Liver (tissue), 8 donors: ENCODE measurements at regions not wholly inside any gene's neighbourhood (a gene's known extent, or its start where the extent isn't known, plus 50 kb on each side); places are given as distances from the start of the nearest gene placed in this dataset.

ENCODE experiments used
- DNase-seq: peaks from one replicate; pipeline ENCODE4 v3.0.0-alpha.2; 2017; ENCODE audit warnings: low spot score
- H3K27ac ChIP-seq, 2 donors: one replicate each; pipeline ENCODE4 v1.7.0; 2013; ENCODE audit warnings: inconsistent platforms in 2 of 2, low read length in 2 of 2, control low read depth in 1 of 2, low read depth in 1 of 2, mild to moderate bottlenecking in 1 of 2
- H3K27me3 ChIP-seq, 4 donors: one replicate each; pipeline versions ENCODE4 v1.6.1 to v1.7.0; 2013; ENCODE audit warnings: low read length in 3 of 4, inconsistent platforms in 1 of 4, mild to moderate bottlenecking in 1 of 4, moderate library complexity in 1 of 4; ENCODE audit not compliant: control insufficient read depth in 4 of 4, insufficient read depth in 4 of 4
- H3K36me3 ChIP-seq, 4 donors: one replicate each; pipeline versions ENCODE4 v1.6.1 to v1.7.0; 2013; ENCODE audit warnings: low read length in 3 of 4, mild to moderate bottlenecking in 3 of 4, low read depth in 1 of 4, moderate library complexity in 1 of 4; ENCODE audit not compliant: control insufficient read depth in 4 of 4, insufficient read depth in 3 of 4
- H3K4me1 ChIP-seq, 4 donors: one replicate each; pipeline versions ENCODE4 v1.6.1 to v1.7.0; 2013; ENCODE audit warnings: low read length in 3 of 4, mild to moderate bottlenecking in 3 of 4, moderate library complexity in 1 of 4; ENCODE audit not compliant: control insufficient read depth in 4 of 4, insufficient read depth in 4 of 4
- H3K4me3 ChIP-seq, 3 donors: one replicate each; pipeline versions ENCODE4 v1.6.1 to v1.7.0; 2013; ENCODE audit warnings: low read length in 3 of 3, control low read depth in 1 of 3, low read depth in 1 of 3, mild to moderate bottlenecking in 1 of 3
- H3K9ac ChIP-seq, 2 donors: one replicate each; pipeline ENCODE4 v1.7.0; 2013; ENCODE audit warnings: low read length in 2 of 2, mild to moderate bottlenecking in 2 of 2, moderate library complexity in 2 of 2, control low read depth in 1 of 2, low read depth in 1 of 2
- H3K9me3 ChIP-seq, 4 donors: one replicate each; pipeline versions ENCODE4 v1.6.1 to v1.7.0; 2013; ENCODE audit warnings: low read length in 3 of 4; ENCODE audit not compliant: control insufficient read depth in 4 of 4
- FOXA1 ChIP-seq: IDR thresholded peaks from 2 replicates; pipeline ENCODE4 v1.6.1; 2016; ENCODE audit warnings: antibody characterized with exemption
- FOXA2 ChIP-seq: IDR thresholded peaks from 2 replicates; pipeline ENCODE4 v1.6.1; 2016; ENCODE audit warnings: antibody characterized with exemption
- NR2F2 ChIP-seq: IDR thresholded peaks from 2 replicates; pipeline ENCODE4 v1.6.1; 2016; ENCODE audit warnings: antibody characterized with exemption
- RAD21 ChIP-seq, 2 donors: IDR thresholded peaks; 2 replicates each; pipeline ENCODE4 v1.6.1; 2016; ENCODE audit warnings: antibody characterized with exemption in 2 of 2, mild to moderate bottlenecking in 2 of 2
- SP1 ChIP-seq: IDR thresholded peaks from 2 replicates; pipeline ENCODE4 v1.6.1; 2018; ENCODE audit warnings: antibody characterized with exemption, mild to moderate bottlenecking
- YY1 ChIP-seq: IDR thresholded peaks from 2 replicates; pipeline ENCODE4 v1.6.1; 2016; ENCODE audit warnings: antibody characterized with exemption, mild to moderate bottlenecking
- WGBS: extraction: QIAGEN DNeasy Blood & Tissue Kit; methylation state at CpG from one replicate; pipeline ENCODE4 v1.1.7; 2013; 5-methylcytosine and 5-hydroxymethylcytosine counted together
- TF ChIP-seq, protein P1 (sequence below): IDR thresholded peaks from 2 replicates; pipeline ENCODE4 v1.6.1; 2016; ENCODE audit warnings: antibody characterized with exemption
- TF ChIP-seq, protein P2 (sequence below): IDR thresholded peaks from 2 replicates; pipeline ENCODE4 v1.6.1; 2016; ENCODE audit warnings: antibody characterized with exemption
- TF ChIP-seq, protein P3 (sequence below): fragments of 150-350 bp; IDR thresholded peaks from 2 replicates; pipeline ENCODE4 v1.5.1; 2017; ENCODE audit warnings: improper control_type of control experiment, low read depth, low read length; ENCODE audit not compliant: missing input control
- donor health status: healthy.
- donor health status: healthy.
- donor health status: healthy.
- donor health status: healthy.
- donor health status: healthy.

DNA sequence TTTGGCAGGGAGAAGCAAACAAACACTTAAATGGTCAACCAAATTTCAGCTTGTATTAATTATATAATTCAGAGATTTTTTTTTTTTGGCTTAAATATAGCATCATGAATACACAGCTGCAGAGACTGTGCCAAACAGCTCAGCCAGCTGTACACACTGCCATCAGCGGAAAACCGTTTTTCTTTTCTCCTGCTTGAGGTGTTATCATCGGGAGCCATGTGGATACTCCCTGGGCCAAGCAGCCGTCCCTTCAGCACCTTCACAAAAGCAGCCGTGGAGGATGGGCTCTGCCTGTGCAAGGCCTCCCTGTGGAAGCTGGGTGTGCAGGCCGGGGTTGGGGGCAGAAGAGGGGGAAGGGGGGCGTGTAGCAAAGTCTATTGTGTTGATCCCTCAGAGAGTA, 85.0 kb downstream of the NUF2 start:
- H3K9me3 ChIP-seq, result no peaks in the 10 kb centered on the region
- WGBS, result 70% methylated on average over 7 of the region's 7 CpGs
- DNase-seq, result no peak
- no peak overlapping the region for H3K4me3 ChIP-seq
- peaks cover 0 to 3% (median 0%) of the 10 kb centered on the region in 4 donors for H3K27me3 ChIP-seq
- H3K9ac ChIP-seq, result no peak overlapping the region
- TF ChIP-seq YY1 (no peak), FOXA2 (no peak)
- TF ChIP-seq, protein P1, sequence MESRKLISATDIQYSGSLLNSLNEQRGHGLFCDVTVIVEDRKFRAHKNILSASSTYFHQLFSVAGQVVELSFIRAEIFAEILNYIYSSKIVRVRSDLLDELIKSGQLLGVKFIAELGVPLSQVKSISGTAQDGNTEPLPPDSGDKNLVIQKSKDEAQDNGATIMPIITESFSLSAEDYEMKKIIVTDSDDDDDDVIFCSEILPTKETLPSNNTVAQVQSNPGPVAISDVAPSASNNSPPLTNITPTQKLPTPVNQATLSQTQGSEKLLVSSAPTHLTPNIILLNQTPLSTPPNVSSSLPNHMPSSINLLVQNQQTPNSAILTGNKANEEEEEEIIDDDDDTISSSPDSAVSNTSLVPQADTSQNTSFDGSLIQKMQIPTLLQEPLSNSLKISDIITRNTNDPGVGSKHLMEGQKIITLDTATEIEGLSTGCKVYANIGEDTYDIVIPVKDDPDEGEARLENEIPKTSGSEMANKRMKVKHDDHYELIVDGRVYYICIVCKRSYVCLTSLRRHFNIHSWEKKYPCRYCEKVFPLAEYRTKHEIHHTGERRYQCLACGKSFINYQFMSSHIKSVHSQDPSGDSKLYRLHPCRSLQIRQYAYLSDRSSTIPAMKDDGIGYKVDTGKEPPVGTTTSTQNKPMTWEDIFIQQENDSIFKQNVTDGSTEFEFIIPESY, result no peak
- H3K36me3 ChIP-seq, result no peaks in the 10 kb centered on the region
- H3K27ac ChIP-seq, result no peak overlapping the region
- no peaks in the 10 kb centered on the region for H3K4me1 ChIP-seq

DNA sequence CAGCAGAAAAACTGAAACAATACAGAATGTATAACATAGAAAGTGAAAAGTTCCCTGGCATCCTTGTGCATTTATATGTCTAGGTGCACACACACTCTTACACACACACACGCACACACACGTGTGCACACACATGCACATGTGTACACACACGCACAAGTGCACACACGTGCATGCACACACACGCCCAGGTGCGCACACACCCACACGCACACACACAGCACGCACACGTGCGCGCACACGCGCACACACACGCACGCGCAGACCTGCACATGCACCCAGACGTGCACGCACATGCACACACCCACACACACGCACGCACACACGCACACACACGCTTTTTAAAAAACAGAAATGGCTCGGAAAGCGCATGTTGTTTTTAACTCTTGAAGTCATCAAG, 86.5 kb downstream of the NUF2 start:
- Histone ChIP-seq H3K27me3 (peaks cover 0 to 3% (median 0%) of the 10 kb centered on the region in 4 donors), H3K4me1 (no peaks in the 10 kb centered on the region), H3K27ac (no peak overlapping the region), H3K9me3 (no peaks in the 10 kb centered on the region), H3K9ac (no peak overlapping the region), H3K4me3 (no peak overlapping the region), H3K36me3 (no peaks in the 10 kb centered on the region)
- TF ChIP-seq, protein P1, result no peak
- TF ChIP-seq RAD21 (IDR thresholded peaks at IDR 0.05) (no peak), NR2F2 (no peak), FOXA2 (no peak), YY1 (no peak), SP1 (no peak)
- TF ChIP-seq, protein P2, sequence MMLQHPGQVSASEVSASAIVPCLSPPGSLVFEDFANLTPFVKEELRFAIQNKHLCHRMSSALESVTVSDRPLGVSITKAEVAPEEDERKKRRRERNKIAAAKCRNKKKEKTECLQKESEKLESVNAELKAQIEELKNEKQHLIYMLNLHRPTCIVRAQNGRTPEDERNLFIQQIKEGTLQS, result no peak
- no peak for DNase-seq
- WGBS, result 91% methylated on average over 24 of the region's 24 CpGs

DNA sequence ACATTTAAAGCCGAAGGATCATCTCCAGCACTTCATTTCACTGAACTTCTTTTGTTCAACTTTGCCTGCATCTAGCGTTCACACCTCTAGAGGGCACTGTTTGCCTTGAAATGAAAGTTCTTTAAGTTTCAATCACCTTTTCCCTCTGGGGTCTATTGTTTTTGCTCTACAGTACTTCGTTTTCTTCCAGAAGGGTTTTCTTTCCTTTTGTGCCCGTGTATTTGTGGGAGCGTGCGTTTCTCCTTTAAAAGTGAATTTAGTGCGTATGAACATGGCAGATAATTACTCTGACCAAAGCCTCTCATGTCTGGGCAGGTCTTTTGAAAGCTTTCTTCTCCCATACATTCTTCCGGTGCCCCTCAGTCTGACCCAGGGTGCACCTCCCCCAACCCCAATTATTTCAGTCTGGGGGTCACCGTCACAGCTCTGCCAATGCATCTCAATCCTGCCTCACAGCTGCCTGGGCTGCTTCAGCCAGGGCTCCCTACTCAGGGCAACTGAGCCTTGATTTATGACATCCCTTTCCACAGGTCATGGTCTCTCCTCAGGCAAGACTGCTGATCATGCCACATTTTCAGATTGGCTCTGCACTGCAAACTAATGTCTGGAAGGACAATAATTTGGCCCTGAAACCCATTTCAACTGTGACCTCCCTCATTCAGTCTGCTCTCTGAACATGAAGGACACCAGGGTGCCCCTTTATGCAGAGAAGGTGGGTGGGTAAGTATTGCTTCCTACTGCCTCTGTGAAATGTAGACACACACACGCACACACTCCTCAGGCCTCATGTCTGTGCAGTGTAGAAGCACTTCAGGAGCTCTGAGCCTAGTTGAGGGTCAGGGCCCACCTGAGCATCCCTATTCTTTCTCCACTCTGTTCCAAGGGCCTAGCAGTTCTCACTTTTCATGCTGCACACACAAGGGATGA, 88.6 kb downstream of the NUF2 start:
- Histone ChIP-seq H3K9me3 (no peaks in the 10 kb centered on the region), H3K27me3 (peaks cover 0 to 3% (median 0%) of the 10 kb centered on the region in 4 donors), H3K9ac (no peak overlapping the region), H3K4me1 (no peaks in the 10 kb centered on the region), H3K27ac (no peak overlapping the region), H3K4me3 (no peak overlapping the region), H3K36me3 (no peaks in the 10 kb centered on the region)
- TF ChIP-seq RAD21 (IDR thresholded peaks at IDR 0.05), result peak; percentile 77 to 82
- TF ChIP-seq FOXA1, result no peak
- TF ChIP-seq, protein P3, sequence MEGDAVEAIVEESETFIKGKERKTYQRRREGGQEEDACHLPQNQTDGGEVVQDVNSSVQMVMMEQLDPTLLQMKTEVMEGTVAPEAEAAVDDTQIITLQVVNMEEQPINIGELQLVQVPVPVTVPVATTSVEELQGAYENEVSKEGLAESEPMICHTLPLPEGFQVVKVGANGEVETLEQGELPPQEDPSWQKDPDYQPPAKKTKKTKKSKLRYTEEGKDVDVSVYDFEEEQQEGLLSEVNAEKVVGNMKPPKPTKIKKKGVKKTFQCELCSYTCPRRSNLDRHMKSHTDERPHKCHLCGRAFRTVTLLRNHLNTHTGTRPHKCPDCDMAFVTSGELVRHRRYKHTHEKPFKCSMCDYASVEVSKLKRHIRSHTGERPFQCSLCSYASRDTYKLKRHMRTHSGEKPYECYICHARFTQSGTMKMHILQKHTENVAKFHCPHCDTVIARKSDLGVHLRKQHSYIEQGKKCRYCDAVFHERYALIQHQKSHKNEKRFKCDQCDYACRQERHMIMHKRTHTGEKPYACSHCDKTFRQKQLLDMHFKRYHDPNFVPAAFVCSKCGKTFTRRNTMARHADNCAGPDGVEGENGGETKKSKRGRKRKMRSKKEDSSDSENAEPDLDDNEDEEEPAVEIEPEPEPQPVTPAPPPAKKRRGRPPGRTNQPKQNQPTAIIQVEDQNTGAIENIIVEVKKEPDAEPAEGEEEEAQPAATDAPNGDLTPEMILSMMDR, result peak; percentile 76
- DNase-seq, result peak; percentile 40
- 22% methylated on average over 10 of the region's 10 CpGs for WGBS
